Astrocyte of the spinal cord (primary cell): ENCODE measurements at regions not wholly inside any gene's neighbourhood (a gene's known extent, or its start where the extent isn't known, plus 50 kb on each side); places are given as distances from the start of the nearest gene placed in this dataset.

Source experiments
- DNase-seq: peaks from one replicate; pipeline ENCODE4 v3.0.0; 2011; ENCODE audit warnings: low read depth, low spot score
- H3K4me3 ChIP-seq: 2 replicates; pipeline ENCODE4 v1.5.1; 2011; ENCODE audit warnings: low read depth, mild to moderate bottlenecking, low read length, moderate library complexity
- CTCF ChIP-seq: IDR thresholded peaks from 2 replicates; pipeline ENCODE4 v1.5.1; 2012; ENCODE audit warnings: low read depth, mild to moderate bottlenecking, low read length, inconsistent platforms
- in situ Hi-C: cut with HindIII; loops from 2 replicates; pipeline ENCODE4 v1.10.0; 2017; ENCODE audit warnings: low sequenced_read_pairs

GRCh38 chr6:17047889-17048288 lies 54.0 kb upstream of the STMND1 start:
- no peak overlapping the region for H3K4me3 ChIP-seq
- in situ Hi-C loops = no loop called here

GRCh38 chr6:17045581-17046322 lies 56.1 kb upstream of the STMND1 start:
- H3K4me3 ChIP-seq = no peak overlapping the region
- TF ChIP-seq CTCF = no peak
- in situ Hi-C loops = no loop called here
- DNase-seq = peak; percentile 52

More at GRCh38 chr6:17047889-17048288, 54.0 kb upstream of the STMND1 start:
- no peak for TF ChIP-seq CTCF
- DNase-seq = no peak

- no peak for TF ChIP-seq CTCF
- in situ Hi-C loops = no loop called here
- no peak for DNase-seq
- no peak overlapping the region for H3K4me3 ChIP-seq
These were observed 58.7 kb upstream of the STMND1 start for GRCh38 chr6:17043148-17043522.

- peak; percentile 45 for TF ChIP-seq CTCF
- H3K4me3 ChIP-seq = no peak overlapping the region
- in situ Hi-C loops = no loop called here
- DNase-seq = peak; percentile 31
These were observed 59.3 kb upstream of the STMND1 start for GRCh38 chr6:17042422-17043147.

GRCh38 chr6:17039266-17039665 lies 62.6 kb upstream of the STMND1 start:
- DNase-seq = no peak
- H3K4me3 ChIP-seq = no peak overlapping the region
- TF ChIP-seq CTCF = no peak
- in situ Hi-C loops = no loop called here

GRCh38 chr6:17038316-17038715 lies 63.5 kb upstream of the STMND1 start:
- in situ Hi-C loops = no loop called here
- no peak for TF ChIP-seq CTCF
- no peak for DNase-seq
- H3K4me3 ChIP-seq = no peak overlapping the region
